WTC11 (cell line): ENCODE measurements at regions not wholly inside any gene's neighbourhood (a gene's known extent, or its start where the extent isn't known, plus 50 kb on each side); places are given as distances from the start of the nearest gene placed in this dataset.

ENCODE experiments used
- ATAC-seq: fragments of 200-7000 bp; cut with Tn5 transposase; 2 replicates; pipeline ENCODE4 v1.10.0; 2021; ENCODE audit warnings: mild to moderate bottlenecking, moderate library complexity
- CTCF ChIA-PET: fragments of 300-600 bp; sonication (Branson Sonifier 250); formaldehyde crosslinking; loops from one replicate; lab custom pipeline; 2021; ENCODE audit warnings: antibody characterized with exemption; lab: Charles Lee
- POLR2A ChIA-PET: fragments of 350-600 bp; sonication (Branson Sonifier 250); formaldehyde crosslinking; loops from one replicate; lab custom pipeline; 2021; ENCODE audit warnings: antibody characterized with exemption; lab: Charles Lee
- DNase-seq: peaks from one replicate; pipeline ENCODE4 v3.0.0; 2021; ENCODE audit warnings: low spot score
- H3K27ac Mint-ChIP-seq: 2 replicates; pipeline ENCODE4 v1.8.0; 2021; ENCODE audit warnings: mixed read lengths
- H3K27me3 Mint-ChIP-seq: 2 replicates; pipeline ENCODE4 v1.8.0; 2021; ENCODE audit warnings: low read depth, mild to moderate bottlenecking, moderate library complexity, mixed read lengths
- H3K36me3 Mint-ChIP-seq: 2 replicates; pipeline ENCODE4 v1.8.0; 2021; ENCODE audit warnings: mixed read lengths
- H3K4me1 Mint-ChIP-seq: 2 replicates; pipeline ENCODE4 v1.8.0; 2022; ENCODE audit warnings: mixed read lengths
- H3K4me3 Mint-ChIP-seq: 2 replicates; pipeline ENCODE4 v1.8.0; 2021; ENCODE audit warnings: mild to moderate bottlenecking, moderate library complexity, mixed read lengths
- H3K9me3 Mint-ChIP-seq: 2 replicates; pipeline ENCODE4 v1.8.0; 2021; ENCODE audit warnings: mixed read lengths
- CREM ChIP-seq: sonication (generic); formaldehyde crosslinking; IDR thresholded peaks from 2 replicates; pipeline ENCODE4 v1.8.1; 2022; ENCODE audit warnings: mild to moderate bottlenecking, missing genetic modification reagents, moderate library complexity
- ETV6 ChIP-seq: sonication (generic); formaldehyde crosslinking; IDR thresholded peaks from 2 replicates; pipeline ENCODE4 v1.8.1; 2022; ENCODE audit warnings: mild to moderate bottlenecking, missing genetic modification reagents
- FOXP1 ChIP-seq: sonication (generic); formaldehyde crosslinking; IDR thresholded peaks from 2 replicates; pipeline ENCODE4 v1.8.0; 2022; ENCODE audit warnings: missing genetic modification reagents, mild to moderate bottlenecking, moderate library complexity, borderline replicate concordance
- JAZF1 ChIP-seq: fragments of 250-450 bp; sonication (Bioruptor Pico); IDR thresholded peaks from 2 replicates; pipeline ENCODE4 v1.9.0; 2021; ENCODE audit warnings: moderate library complexity, mild to moderate bottlenecking, inconsistent platforms
- JUN ChIP-seq: sonication (generic); formaldehyde crosslinking; IDR thresholded peaks from 2 replicates; pipeline ENCODE4 v1.8.0; 2023; ENCODE audit warnings: mild to moderate bottlenecking, missing genetic modification reagents
- NR1H2 ChIP-seq: sonication (generic); formaldehyde crosslinking; IDR thresholded peaks from 2 replicates; pipeline ENCODE4 v1.9.0; 2021; ENCODE audit warnings: mild to moderate bottlenecking, moderate library complexity, missing genetic modification reagents
- PRDM15 ChIP-seq: sonication (generic); formaldehyde crosslinking; IDR thresholded peaks from 2 replicates; pipeline ENCODE4 v1.8.0; 2022; ENCODE audit warnings: missing genetic modification reagents
- STAT6 ChIP-seq: sonication (generic); formaldehyde crosslinking; conservative IDR thresholded peaks from 2 replicates; pipeline ENCODE4 v1.8.1; 2023; ENCODE audit warnings: mild to moderate bottlenecking, low read depth, missing genetic modification reagents, moderate library complexity
- TEAD4 ChIP-seq: sonication (generic); formaldehyde crosslinking; IDR thresholded peaks from 2 replicates; pipeline ENCODE4 v1.8.0; 2022; ENCODE audit warnings: mild to moderate bottlenecking, missing genetic modification reagents
- ZNF232 ChIP-seq: sonication (generic); formaldehyde crosslinking; IDR thresholded peaks from 2 replicates; pipeline ENCODE4 v1.8.0; 2022; ENCODE audit warnings: mild to moderate bottlenecking, missing genetic modification reagents

GRCh38 chr1:184219414-184219813 is 167.4 kb upstream of the C1orf21 start:
- Mint-ChIP-seq H3K9me3 (no peaks in the 10 kb centered on the region), H3K4me3 (no peak overlapping the region), H3K36me3 (no peaks in the 10 kb centered on the region), H3K4me1 (0 out of 2 replicates have a peak, but pooled peaks cover 3% of the 10 kb centered on the region), H3K27me3 (peaks cover 14% of the 10 kb centered on the region)
- ChIA-PET POLR2A (no interaction called here), CTCF (interaction anchor here (1.0 kb wide), 1 partner anchor 144 kb away, joined by 4 read pairs; no protein-coding TSS in a partner anchor)
- no peak for DNase-seq
- ATAC-seq = no peak
- no peak for TF ChIP-seq STAT6 (CRISPR knock-in tag)
- no peak for TF ChIP-seq ETV6
- TF ChIP-seq JAZF1 = no peak
- no peak for TF ChIP-seq CREM (CRISPR knock-in tag)
- TF ChIP-seq JUN (CRISPR knock-in tag) = no peak
- TF ChIP-seq NR1H2 (CRISPR knock-in tag) = no peak
- TF ChIP-seq FOXP1 (CRISPR knock-in tag) = no peak
- TF ChIP-seq, all 79 proteins: peak for 0
- no peak overlapping the region for H3K27ac Mint-ChIP-seq

GRCh38 chr1:184219883-184220282 is 166.9 kb upstream of the C1orf21 start:
- POLR2A ChIA-PET = no interaction called here

More at GRCh38 chr1:184219883-184220282, 166.9 kb upstream of the C1orf21 start:
- DNase-seq = no peak
- TF ChIP-seq PRDM15 (CRISPR knock-in tag) (no peak), ZNF232 (CRISPR knock-in tag) (no peak), STAT6 (CRISPR knock-in tag) (no peak), TEAD4 (CRISPR knock-in tag) (no peak)
- Mint-ChIP-seq H3K4me3 (no peak overlapping the region), H3K27ac (no peak overlapping the region), H3K4me1 (0 out of 2 replicates have a peak, but pooled peaks cover 3% of the 10 kb centered on the region), H3K27me3 (peaks cover 18% of the 10 kb centered on the region), H3K36me3 (no peaks in the 10 kb centered on the region), H3K9me3 (no peaks in the 10 kb centered on the region)
- ATAC-seq = no peak
- CTCF ChIA-PET = interaction anchor here (1.0 kb wide), 1 partner anchor 144 kb away, joined by 4 read pairs; no protein-coding TSS in a partner anchor
